Panc1 (cell line): ENCODE measurements at regions not wholly inside any gene's neighbourhood (a gene's known extent, or its start where the extent isn't known, plus 50 kb on each side); places are given as distances from the start of the nearest gene placed in this dataset.

ENCODE experiments used
- ATAC-seq: fragments of 200-7000 bp; cut with Tn5 transposase; 2 replicates; pipeline ENCODE4 v1.9.1; 2020; ENCODE audit warnings: mild to moderate bottlenecking, moderate library complexity
- BruUV-seq: library from RNA; stranded (reverse); fragments of 400-500 nt; replicated peaks from 2 replicates; lab custom pipeline; 2021; lab: Mats Ljungman, UMichigan
- CTCF ChIA-PET: fragments of 300-600 bp; sonication (Branson Sonifier 250); formaldehyde crosslinking; loops from one replicate; lab custom pipeline; 2022; ENCODE audit warnings: antibody characterized with exemption; lab: Charles Lee
- POLR2A ChIA-PET: fragments of 300-600 bp; sonication (Branson Sonifier 250); formaldehyde crosslinking; loops from one replicate; lab custom pipeline; 2022; ENCODE audit warnings: antibody characterized with exemption; lab: Charles Lee
- DNase-seq: peaks from one replicate; pipeline ENCODE4 v3.0.0-alpha.2; 2010; ENCODE audit warnings: low read depth, low spot score
- H3K27ac ChIP-seq: 2 replicates; pipeline ENCODE4 v1.5.1; 2011; ENCODE audit warnings: mild to moderate bottlenecking, low read length, inconsistent platforms
- H3K27me3 ChIP-seq: fragments of 200-500 bp; sonication (Bioruptor generic); 2 replicates; pipeline ENCODE4 v1.6.0; 2014; ENCODE audit warnings: low read length, inconsistent platforms; ENCODE audit not compliant: control insufficient read depth, insufficient read depth
- H3K36me3 ChIP-seq: fragments of 200-500 bp; sonication (Bioruptor generic); 2 replicates; pipeline ENCODE4 v1.5.1; 2014; ENCODE audit warnings: inconsistent platforms, mild to moderate bottlenecking, low read length, moderate library complexity; ENCODE audit not compliant: control insufficient read depth, insufficient read depth
- H3K4me1 ChIP-seq: 2 replicates; pipeline ENCODE4 v1.5.1; 2011; ENCODE audit warnings: inconsistent platforms, mild to moderate bottlenecking, low read length, moderate library complexity; ENCODE audit not compliant: control insufficient read depth, insufficient read depth
- H3K4me3 ChIP-seq, 2 experiments: 2 replicates each; pipeline ENCODE4 v1.5.1; 2011 to 2012; ENCODE audit warnings: low read depth in 2 of 2, low read length in 2 of 2, mild to moderate bottlenecking in 2 of 2, inconsistent platforms in 1 of 2, moderate library complexity in 1 of 2
- H3K9me3 ChIP-seq: fragments of 200-500 bp; sonication (Bioruptor generic); 2 replicates; pipeline ENCODE4 v1.5.1; 2014; ENCODE audit warnings: low read depth, mild to moderate bottlenecking, inconsistent platforms, low read length, moderate library complexity; ENCODE audit not compliant: control insufficient read depth, insufficient read depth
- POLR2AphosphoS5 ChIP-seq: IDR thresholded peaks from 2 replicates; pipeline ENCODE4 v1.6.1; 2012; ENCODE audit warnings: mild to moderate bottlenecking, low read depth, low read length, moderate library complexity
- SIN3A ChIP-seq: IDR thresholded peaks from 2 replicates; pipeline ENCODE4 v1.6.1; 2012; ENCODE audit warnings: low read depth, mild to moderate bottlenecking, low read length, moderate library complexity, borderline replicate concordance; ENCODE audit not compliant: insufficient read depth
- TCF7L2 ChIP-seq: IDR thresholded peaks from 2 replicates; pipeline ENCODE4 v1.6.1; 2011; ENCODE audit warnings: mild to moderate bottlenecking, low read depth, low read length, inconsistent platforms
- in situ Hi-C: cut with HindIII; loops from 2 replicates; pipeline ENCODE4 v1.10.0; 2016; ENCODE audit warnings: low sequenced_read_pairs, low pct_unique_long_range_greater_than_20kb
- intact Hi-C: fragments of 100-400 bp; cut with micrococcal nuclease; formaldehyde crosslinking; loops from one replicate; pipeline ENCODE4 v1.10.0; 2022; ENCODE audit not compliant: unreplicated experiment
- TF ChIP-seq, protein P1 (sequence below): fragments of 450-650 bp; IDR thresholded peaks from 2 replicates; pipeline ENCODE4 v1.5.1; 2017; ENCODE audit warnings: mild to moderate bottlenecking
- TF ChIP-seq, protein P2 (sequence below), 2 experiments: IDR thresholded peaks; 2 replicates each; pipeline ENCODE4 v1.6.1; 2011 to 2012; ENCODE audit warnings: low read depth in 2 of 2, control low read depth in 1 of 2, low read length in 1 of 2, mild to moderate bottlenecking in 1 of 2, moderate library complexity in 1 of 2; ENCODE audit not compliant: insufficient read depth in 1 of 2

DNA sequence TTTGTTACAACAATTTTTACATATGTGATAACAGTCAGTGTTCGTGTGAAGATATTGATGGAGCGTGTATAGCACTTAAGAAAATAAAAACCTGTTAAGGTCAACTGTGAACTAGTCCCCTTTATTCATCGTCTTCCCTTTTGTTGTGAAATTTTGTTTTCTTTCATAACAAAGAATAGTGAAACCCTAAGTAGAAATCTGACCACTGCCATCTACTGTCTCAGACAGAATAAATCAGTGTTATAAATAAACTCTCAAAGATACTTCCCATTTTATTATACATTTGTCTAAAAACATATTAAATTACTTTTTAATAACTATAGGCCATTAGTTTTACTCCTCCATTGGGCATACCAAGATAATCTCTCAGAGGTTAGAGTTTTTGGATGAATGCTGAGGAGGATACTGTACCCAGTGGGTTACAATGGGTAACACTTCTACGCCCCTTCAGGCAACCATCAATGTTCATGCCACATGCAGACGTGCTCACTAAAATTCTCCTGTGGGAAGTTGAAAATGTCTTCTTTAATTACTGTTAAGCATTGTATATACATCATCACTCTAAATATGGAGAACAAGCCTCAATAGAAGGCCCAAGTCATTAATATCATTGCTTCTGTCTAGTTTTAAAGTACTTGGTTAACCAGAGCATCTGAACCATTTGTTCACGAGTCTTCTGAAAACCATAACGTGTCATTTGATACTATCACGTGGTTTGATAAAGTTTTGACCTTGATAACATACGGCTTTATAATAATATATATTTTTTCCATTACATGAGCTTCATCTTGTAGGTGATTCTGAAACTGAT, 171.2 kb downstream of the TMA16 start:
- BruUV-seq = no TSS peak
- Histone ChIP-seq H3K27ac (no peak overlapping the region), H3K9me3 (no peaks in the 10 kb centered on the region), H3K4me3 (no peak overlapping the region), H3K4me1 (no peaks in the 10 kb centered on the region), H3K36me3 (no peaks in the 10 kb centered on the region), H3K27me3 (no peaks in the 10 kb centered on the region)
- ChIA-PET POLR2A (no interaction called here), CTCF (no interaction called here)
- TF ChIP-seq, protein P1, sequence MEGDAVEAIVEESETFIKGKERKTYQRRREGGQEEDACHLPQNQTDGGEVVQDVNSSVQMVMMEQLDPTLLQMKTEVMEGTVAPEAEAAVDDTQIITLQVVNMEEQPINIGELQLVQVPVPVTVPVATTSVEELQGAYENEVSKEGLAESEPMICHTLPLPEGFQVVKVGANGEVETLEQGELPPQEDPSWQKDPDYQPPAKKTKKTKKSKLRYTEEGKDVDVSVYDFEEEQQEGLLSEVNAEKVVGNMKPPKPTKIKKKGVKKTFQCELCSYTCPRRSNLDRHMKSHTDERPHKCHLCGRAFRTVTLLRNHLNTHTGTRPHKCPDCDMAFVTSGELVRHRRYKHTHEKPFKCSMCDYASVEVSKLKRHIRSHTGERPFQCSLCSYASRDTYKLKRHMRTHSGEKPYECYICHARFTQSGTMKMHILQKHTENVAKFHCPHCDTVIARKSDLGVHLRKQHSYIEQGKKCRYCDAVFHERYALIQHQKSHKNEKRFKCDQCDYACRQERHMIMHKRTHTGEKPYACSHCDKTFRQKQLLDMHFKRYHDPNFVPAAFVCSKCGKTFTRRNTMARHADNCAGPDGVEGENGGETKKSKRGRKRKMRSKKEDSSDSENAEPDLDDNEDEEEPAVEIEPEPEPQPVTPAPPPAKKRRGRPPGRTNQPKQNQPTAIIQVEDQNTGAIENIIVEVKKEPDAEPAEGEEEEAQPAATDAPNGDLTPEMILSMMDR = no peak
- no peak for TF ChIP-seq SIN3A
- ATAC-seq = no peak
- no peak for DNase-seq
- intact Hi-C loops (no loop called here), in situ Hi-C loops (no loop called here)

DNA sequence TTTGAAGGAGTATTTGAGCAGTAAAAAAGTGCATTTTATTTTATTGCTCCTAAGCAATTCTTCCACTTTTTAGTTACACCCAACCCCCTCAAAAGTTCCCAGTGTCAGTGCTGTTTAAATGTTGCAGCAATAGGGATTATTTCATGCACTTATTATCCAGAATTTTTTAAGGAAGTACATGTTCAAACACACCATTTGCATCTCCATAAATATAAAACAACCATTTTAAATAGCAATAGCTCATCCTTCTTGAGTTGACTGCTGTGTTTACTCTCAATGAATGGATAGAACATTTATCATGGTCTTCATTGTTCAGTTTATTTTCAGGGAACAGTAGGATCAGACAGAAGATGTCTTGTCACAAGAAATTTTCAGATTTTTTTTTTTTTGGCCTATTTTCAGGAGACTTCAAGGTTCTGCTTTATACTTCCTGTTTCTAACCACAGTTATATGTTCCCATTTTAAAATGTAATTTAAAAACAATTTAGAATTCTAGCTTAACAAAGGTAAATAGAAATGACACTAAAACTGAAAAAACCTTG, 171.9 kb downstream of the TMA16 start:
- H3K36me3 ChIP-seq = no peaks in the 10 kb centered on the region
- no peaks in the 10 kb centered on the region for H3K27me3 ChIP-seq
- H3K4me1 ChIP-seq = no peaks in the 10 kb centered on the region
- no peak for DNase-seq
- no peak overlapping the region for H3K4me3 ChIP-seq
- no TSS peak for BruUV-seq
- ChIA-PET POLR2A (no interaction called here), CTCF (no interaction called here)
- H3K27ac ChIP-seq = no peak overlapping the region
- intact Hi-C loops = no loop called here
- ATAC-seq = no peak
- H3K9me3 ChIP-seq = no peaks in the 10 kb centered on the region
- no peak for TF ChIP-seq TCF7L2
- no peak for TF ChIP-seq POLR2AphosphoS5
- TF ChIP-seq, protein P2, sequence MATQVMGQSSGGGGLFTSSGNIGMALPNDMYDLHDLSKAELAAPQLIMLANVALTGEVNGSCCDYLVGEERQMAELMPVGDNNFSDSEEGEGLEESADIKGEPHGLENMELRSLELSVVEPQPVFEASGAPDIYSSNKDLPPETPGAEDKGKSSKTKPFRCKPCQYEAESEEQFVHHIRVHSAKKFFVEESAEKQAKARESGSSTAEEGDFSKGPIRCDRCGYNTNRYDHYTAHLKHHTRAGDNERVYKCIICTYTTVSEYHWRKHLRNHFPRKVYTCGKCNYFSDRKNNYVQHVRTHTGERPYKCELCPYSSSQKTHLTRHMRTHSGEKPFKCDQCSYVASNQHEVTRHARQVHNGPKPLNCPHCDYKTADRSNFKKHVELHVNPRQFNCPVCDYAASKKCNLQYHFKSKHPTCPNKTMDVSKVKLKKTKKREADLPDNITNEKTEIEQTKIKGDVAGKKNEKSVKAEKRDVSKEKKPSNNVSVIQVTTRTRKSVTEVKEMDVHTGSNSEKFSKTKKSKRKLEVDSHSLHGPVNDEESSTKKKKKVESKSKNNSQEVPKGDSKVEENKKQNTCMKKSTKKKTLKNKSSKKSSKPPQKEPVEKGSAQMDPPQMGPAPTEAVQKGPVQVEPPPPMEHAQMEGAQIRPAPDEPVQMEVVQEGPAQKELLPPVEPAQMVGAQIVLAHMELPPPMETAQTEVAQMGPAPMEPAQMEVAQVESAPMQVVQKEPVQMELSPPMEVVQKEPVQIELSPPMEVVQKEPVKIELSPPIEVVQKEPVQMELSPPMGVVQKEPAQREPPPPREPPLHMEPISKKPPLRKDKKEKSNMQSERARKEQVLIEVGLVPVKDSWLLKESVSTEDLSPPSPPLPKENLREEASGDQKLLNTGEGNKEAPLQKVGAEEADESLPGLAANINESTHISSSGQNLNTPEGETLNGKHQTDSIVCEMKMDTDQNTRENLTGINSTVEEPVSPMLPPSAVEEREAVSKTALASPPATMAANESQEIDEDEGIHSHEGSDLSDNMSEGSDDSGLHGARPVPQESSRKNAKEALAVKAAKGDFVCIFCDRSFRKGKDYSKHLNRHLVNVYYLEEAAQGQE (IDR thresholded peaks at IDR 0.05; ENCODE audit: insufficient read depth in 1 of 2, low read depth in 2 of 2, low read length in 1 of 2) = no peak
- in situ Hi-C loops = no loop called here

GRCh38 chr4:163672751-163673150, 178.3 kb downstream of the TMA16 start:
- no peak overlapping the region for H3K27ac ChIP-seq
- intact Hi-C loops (loop anchor here (10.0 kb wide), 2 partner anchors 342 to 1062 kb away; no protein-coding TSS in a partner anchor), in situ Hi-C loops (no loop called here)
- ATAC-seq = no peak
- CTCF ChIA-PET = no interaction called here
- no peaks in the 10 kb centered on the region for H3K36me3 ChIP-seq
- no peak for DNase-seq
- no peaks in the 10 kb centered on the region for H3K9me3 ChIP-seq
- H3K27me3 ChIP-seq = no peaks in the 10 kb centered on the region
- no TSS peak for BruUV-seq
- H3K4me1 ChIP-seq = no peaks in the 10 kb centered on the region
- POLR2A ChIA-PET = no interaction called here
- TF ChIP-seq, protein P1 = no peak
- no peak for TF ChIP-seq TCF7L2
- TF ChIP-seq, protein P2 (IDR thresholded peaks at IDR 0.05; ENCODE audit: insufficient read depth in 1 of 2, low read depth in 2 of 2, low read length in 1 of 2) = no peak
- H3K4me3 ChIP-seq = no peak overlapping the region
